ENCODE measurements at regions not wholly inside any gene's neighbourhood (a gene's known extent, or its start where the extent isn't known, plus 50 kb on each side); places are given as distances from the start of the nearest gene placed in this dataset.

- DNase-seq (ENCODE audit: low read depth, low spot score): no peak
These were observed 64.8 kb upstream of the KSR1 start for GRCh38 chr17:27391427-27391826.

- DNase-seq (ENCODE audit: low read depth, low spot score): no peak
These were observed 60.2 kb upstream of the KSR1 start for GRCh38 chr17:27396045-27396444.

GRCh38 chr17:27396941-27397340 lies 59.3 kb upstream of the KSR1 start:
- no peak for DNase-seq (ENCODE audit: low read depth, low spot score)

- DNase-seq (ENCODE audit: low read depth, low spot score): no peak
These were observed 57.6 kb upstream of the KSR1 start for GRCh38 chr17:27398691-27399090.

GRCh38 chr17:27400991-27401390 lies 55.3 kb upstream of the KSR1 start:
- DNase-seq (ENCODE audit: low read depth, low spot score): no peak

GRCh38 chr17:27402943-27403342 lies 53.3 kb upstream of the KSR1 start:
- DNase-seq (ENCODE audit: low read depth, low spot score): no peak

- DNase-seq (ENCODE audit: low read depth, low spot score): no peak
These were observed 52.7 kb upstream of the KSR1 start for GRCh38 chr17:27403480-27404005.

GRCh38 chr17:27404676-27405075 lies 51.6 kb upstream of the KSR1 start:
- no peak for DNase-seq (ENCODE audit: low read depth, low spot score)
